ENCODE measurements at regions not wholly inside any gene's neighbourhood (a gene's known extent, or its start where the extent isn't known, plus 50 kb on each side); places are given as distances from the start of the nearest gene placed in this dataset.

DNA sequence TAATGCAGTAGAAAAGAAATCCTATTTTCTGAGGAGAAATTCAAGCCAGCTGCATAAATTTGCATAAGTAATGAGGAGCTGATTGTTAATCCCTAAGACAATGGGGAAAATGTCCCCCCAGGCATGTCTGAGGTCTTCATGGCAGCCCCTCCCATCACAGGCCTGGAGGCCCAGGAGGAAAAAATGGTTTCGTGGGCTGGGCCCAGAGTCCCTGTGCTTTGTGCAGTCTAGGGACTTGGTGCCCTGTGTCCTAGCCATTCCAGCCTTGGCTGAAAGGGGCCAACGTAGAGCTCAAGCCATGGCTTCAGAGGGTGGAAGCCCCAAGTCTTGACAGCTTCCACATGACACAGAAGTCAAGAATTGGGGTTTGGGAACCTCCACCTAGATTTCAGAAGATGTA is 357.5 kb downstream of the SPATA31D1 start:
- no peak overlapping the region for H3K27ac ChIP-seq (ENCODE audit: low read depth, low read length)
- TF ChIP-seq, protein P1, sequence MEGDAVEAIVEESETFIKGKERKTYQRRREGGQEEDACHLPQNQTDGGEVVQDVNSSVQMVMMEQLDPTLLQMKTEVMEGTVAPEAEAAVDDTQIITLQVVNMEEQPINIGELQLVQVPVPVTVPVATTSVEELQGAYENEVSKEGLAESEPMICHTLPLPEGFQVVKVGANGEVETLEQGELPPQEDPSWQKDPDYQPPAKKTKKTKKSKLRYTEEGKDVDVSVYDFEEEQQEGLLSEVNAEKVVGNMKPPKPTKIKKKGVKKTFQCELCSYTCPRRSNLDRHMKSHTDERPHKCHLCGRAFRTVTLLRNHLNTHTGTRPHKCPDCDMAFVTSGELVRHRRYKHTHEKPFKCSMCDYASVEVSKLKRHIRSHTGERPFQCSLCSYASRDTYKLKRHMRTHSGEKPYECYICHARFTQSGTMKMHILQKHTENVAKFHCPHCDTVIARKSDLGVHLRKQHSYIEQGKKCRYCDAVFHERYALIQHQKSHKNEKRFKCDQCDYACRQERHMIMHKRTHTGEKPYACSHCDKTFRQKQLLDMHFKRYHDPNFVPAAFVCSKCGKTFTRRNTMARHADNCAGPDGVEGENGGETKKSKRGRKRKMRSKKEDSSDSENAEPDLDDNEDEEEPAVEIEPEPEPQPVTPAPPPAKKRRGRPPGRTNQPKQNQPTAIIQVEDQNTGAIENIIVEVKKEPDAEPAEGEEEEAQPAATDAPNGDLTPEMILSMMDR (conservative IDR thresholded peaks at IDR 0.05) = no peak
- 75 to 80% methylated on average over 1 to 2 of the region's 2 CpGs for WGBS, 2 experiments (ENCODE audit: insufficient coverage in 1 of 2, insufficient read length in 1 of 2)
- no peak overlapping the region for H3K9ac ChIP-seq (ENCODE audit: extremely low read depth, low read length, poor library complexity, severe bottlenecking)
- Mint-ChIP-seq H3K9me3 (peaks cover 58% of the 10 kb centered on the region), H3K27ac (no peak overlapping the region), H3K4me3 (no peak overlapping the region), H3K4me1 (no peaks in the 10 kb centered on the region), H3K27me3 (ENCODE audit: insufficient read depth) (no peaks in the 10 kb centered on the region), H3K36me3 (ENCODE audit: low read depth) (peaks cover 11% of the 10 kb centered on the region)
- no peaks in the 10 kb centered on the region for H3K4me1 ChIP-seq (ENCODE audit: control insufficient read depth, insufficient read depth, low read length)
- H3K9me3 ChIP-seq (ENCODE audit: control insufficient read depth, low read length) = peaks cover 65% of the 10 kb centered on the region
- H3K27me3 ChIP-seq (ENCODE audit: control insufficient read depth, insufficient read depth, low read length, poor library complexity, severe bottlenecking) = no peaks in the 10 kb centered on the region
- DNase-seq = no peak
- no peak overlapping the region for H3K4me3 ChIP-seq (ENCODE audit: low read length)
- no peaks in the 10 kb centered on the region for H3K36me3 ChIP-seq (ENCODE audit: control insufficient read depth, insufficient read depth, low read length)

DNA sequence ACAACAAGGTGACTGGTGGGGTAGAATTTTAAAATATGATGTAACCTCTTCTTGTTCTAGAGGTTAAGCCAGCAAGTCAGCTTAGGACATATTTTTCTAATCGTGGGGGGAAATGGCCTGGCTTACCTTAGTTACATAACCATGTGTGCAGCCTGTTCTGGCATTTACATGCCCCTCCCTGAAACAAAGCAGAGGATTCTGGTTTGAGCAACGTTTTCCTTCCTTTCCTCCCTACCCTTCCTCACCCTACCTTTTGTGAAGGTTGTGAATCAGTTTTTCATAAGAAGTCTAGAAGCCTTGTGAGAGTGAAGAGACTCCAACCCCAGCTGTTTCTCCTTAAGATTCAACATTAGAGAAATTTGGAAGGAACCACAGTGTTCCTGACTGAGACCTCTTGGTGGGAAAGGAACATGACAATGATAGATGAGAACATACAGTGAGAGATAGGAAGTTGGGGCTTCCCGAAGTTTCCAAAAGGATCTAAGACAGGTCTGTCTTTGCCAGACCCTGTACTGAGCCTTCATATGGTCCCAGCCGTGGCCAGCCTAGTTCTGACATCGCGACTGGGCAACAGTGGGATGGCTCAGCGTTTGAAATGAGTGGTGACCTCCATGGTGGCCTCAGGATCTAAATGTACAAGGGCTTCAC is 365.2 kb downstream of the SPATA31D1 start:
- H3K27me3 ChIP-seq (ENCODE audit: control insufficient read depth, insufficient read depth, low read length, poor library complexity, severe bottlenecking) = no peaks in the 10 kb centered on the region
- Mint-ChIP-seq H3K4me3 (no peak overlapping the region), H3K9me3 (peaks cover 9% of the 10 kb centered on the region)

DNA sequence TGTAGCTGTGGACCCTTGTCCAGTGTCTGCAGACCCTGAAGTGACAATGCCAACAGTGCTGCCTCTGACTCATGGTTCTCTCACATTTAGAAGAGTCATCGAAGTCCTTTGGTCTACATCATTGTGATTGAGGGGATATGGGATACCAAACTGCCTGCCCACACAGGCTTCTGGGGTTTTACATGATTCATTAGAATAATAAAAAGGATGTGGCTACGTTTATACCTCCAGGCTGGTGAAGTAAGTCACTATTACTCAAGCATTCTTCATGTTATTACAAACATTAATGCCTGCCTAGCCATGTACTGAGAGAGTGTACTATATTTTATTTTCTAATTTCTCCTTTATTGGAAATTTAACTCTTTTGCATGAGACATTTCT is 365.7 kb downstream of the SPATA31D1 start:
- Histone ChIP-seq H3K4me3 (ENCODE audit: low read length) (no peak overlapping the region), H3K4me1 (ENCODE audit: control insufficient read depth, insufficient read depth, low read length) (peaks cover 9% of the 10 kb centered on the region), H3K27me3 (ENCODE audit: control insufficient read depth, insufficient read depth, low read length, poor library complexity, severe bottlenecking) (no peaks in the 10 kb centered on the region), H3K36me3 (ENCODE audit: control insufficient read depth, insufficient read depth, low read length) (no peaks in the 10 kb centered on the region), H3K9me3 (ENCODE audit: control insufficient read depth, low read length) (peaks cover under 1% of the 10 kb centered on the region), H3K9ac (ENCODE audit: extremely low read depth, low read length, poor library complexity, severe bottlenecking) (no peak overlapping the region), H3K27ac (ENCODE audit: low read depth, low read length) (no peak overlapping the region)
- no peaks in the 10 kb centered on the region for H3K27me3 Mint-ChIP-seq (ENCODE audit: insufficient read depth)
- H3K9me3 Mint-ChIP-seq = peaks cover 4% of the 10 kb centered on the region
- 90% methylated on average over 2 of the region's 2 CpGs; no CpG with 5 or more reads in 1 of the 2 experiments for WGBS, 2 experiments (ENCODE audit: insufficient coverage in 1 of 2, insufficient read length in 1 of 2)
- DNase-seq = no peak
- TF ChIP-seq, protein P1 (conservative IDR thresholded peaks at IDR 0.05) = no peak
- no peak overlapping the region for H3K4me3 Mint-ChIP-seq
- H3K36me3 Mint-ChIP-seq (ENCODE audit: low read depth) = no peaks in the 10 kb centered on the region
- no peak overlapping the region for H3K27ac Mint-ChIP-seq
- peaks cover 12% of the 10 kb centered on the region for H3K4me1 Mint-ChIP-seq

More for the DNA sequence above, 365.2 kb downstream of the SPATA31D1 start:
- H3K4me1 Mint-ChIP-seq = peaks cover 12% of the 10 kb centered on the region
- H3K9me3 ChIP-seq (ENCODE audit: control insufficient read depth, low read length) = peaks cover 5% of the 10 kb centered on the region
- H3K4me3 ChIP-seq (ENCODE audit: low read length) = no peak overlapping the region
- H3K9ac ChIP-seq (ENCODE audit: extremely low read depth, low read length, poor library complexity, severe bottlenecking) = no peak overlapping the region
- H3K27ac Mint-ChIP-seq = no peak overlapping the region
- DNase-seq = no peak
- peaks cover 9% of the 10 kb centered on the region for H3K4me1 ChIP-seq (ENCODE audit: control insufficient read depth, insufficient read depth, low read length)
- no peaks in the 10 kb centered on the region for H3K27me3 Mint-ChIP-seq (ENCODE audit: insufficient read depth)
- H3K27ac ChIP-seq (ENCODE audit: low read depth, low read length) = no peak overlapping the region
- whole genome bisulfite sequencing, 2 experiments (ENCODE audit: insufficient coverage in 1 of 2, insufficient read length in 1 of 2) = 92 to 93% methylated on average over 6 to 7 of the region's 7 CpGs
- H3K36me3 ChIP-seq (ENCODE audit: control insufficient read depth, insufficient read depth, low read length) = no peaks in the 10 kb centered on the region
- H3K36me3 Mint-ChIP-seq (ENCODE audit: low read depth) = no peaks in the 10 kb centered on the region
- TF ChIP-seq, protein P1 (conservative IDR thresholded peaks at IDR 0.05) = no peak
